ENCODE measurements at regions not wholly inside any gene's neighbourhood (a gene's known extent, or its start where the extent isn't known, plus 50 kb on each side); places are given as distances from the start of the nearest gene placed in this dataset.
"Not testable (repeated sequence)": the region's sequence is repeated elsewhere in the genome, so short reads cannot be mapped to it uniquely, and the experiment has no call there.

DNA sequence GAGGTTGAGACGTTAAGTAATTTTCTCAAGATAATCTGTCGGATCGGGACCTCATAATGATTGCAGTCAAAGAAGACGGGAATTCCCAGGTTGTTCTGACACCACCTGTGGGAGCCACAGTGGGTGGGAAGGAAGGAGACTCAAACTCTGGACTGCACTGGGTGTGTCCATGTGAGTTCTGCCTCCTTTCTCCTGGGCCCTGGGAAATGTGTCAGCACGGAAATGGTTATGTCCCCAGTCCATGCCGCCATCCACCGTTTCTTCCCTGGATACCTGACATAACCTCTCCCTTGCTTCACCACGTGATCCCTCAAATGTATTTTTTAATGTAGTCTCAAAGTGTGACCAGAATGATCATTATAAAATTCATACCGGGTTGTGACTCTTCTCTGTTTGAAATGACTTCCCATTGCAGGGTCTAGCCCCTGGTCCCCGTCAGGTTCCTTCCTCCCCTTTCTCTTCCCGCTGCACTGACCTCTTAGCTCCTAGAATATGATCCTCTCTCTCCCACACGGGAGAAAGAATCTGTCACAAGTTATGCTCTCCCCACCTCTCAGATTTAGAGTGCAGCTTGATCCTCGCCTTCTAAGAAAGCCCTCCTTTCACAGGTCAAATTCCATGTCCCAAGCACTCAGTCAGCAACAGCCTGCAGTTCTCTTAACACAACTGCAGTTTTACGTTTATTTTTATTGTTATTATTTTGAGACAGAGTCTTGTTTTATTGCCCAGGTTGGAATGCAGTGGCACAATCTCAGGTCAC, 820.0 kb upstream of the EEF2KMT start:
- DNase-seq: no peak
- Mint-ChIP-seq H3K36me3 (no peaks in the 10 kb centered on the region), H3K27ac (no peak overlapping the region), H3K27me3 (peaks cover 8% of the 10 kb centered on the region), H3K9me3 (peaks cover 1% of the 10 kb centered on the region), H3K4me1 (no peaks in the 10 kb centered on the region), H3K4me3 (no peak overlapping the region)

DNA sequence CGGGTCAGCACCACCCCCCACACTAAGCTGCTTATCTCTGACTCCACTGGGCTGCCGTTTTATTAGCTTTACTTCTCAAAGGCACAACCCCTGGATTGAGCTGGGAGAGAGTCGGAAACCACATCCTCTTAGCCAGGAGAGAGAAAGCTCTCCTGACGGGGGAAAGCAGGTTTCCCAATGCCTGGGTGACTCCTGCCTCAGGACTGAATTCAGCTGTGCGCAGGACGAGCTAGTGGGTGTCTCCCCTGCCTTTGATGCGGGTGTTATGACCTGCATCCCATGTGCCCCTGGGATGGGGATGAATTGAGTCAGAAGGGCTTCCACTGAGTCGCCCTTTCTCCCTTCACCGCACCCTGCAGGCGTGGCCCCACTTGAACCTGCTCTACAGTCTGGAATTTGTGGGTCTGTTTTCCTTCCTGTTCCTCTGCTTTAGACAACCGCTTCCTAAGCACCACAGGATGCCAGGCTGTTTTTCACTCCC, 819.2 kb upstream of the EEF2KMT start:
- Mint-ChIP-seq H3K27me3 (peaks cover 8% of the 10 kb centered on the region), H3K36me3 (no peaks in the 10 kb centered on the region), H3K4me1 (no peaks in the 10 kb centered on the region), H3K27ac (no peak overlapping the region), H3K9me3 (peaks cover 1% of the 10 kb centered on the region), H3K4me3 (no peak overlapping the region)
- DNase-seq: no peak

DNA sequence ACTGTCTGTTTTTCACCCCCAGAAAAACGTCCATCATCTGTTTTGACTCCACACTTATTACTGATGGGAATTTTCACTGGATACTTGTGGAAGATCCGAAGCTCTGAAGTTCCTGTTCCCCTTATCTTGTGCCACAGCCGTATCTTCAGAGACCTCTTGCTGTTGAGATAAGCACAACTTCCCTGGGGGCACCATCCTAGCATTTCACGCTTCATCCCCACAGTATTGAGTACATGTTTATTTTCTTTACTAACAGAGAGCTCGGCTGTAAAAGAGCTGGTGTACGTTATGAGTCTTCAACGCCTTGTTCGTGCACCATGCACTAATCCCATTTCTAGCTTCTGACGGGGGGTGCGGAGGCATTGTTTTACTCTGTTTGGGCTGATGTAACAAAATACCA, 813.6 kb upstream of the EEF2KMT start:
- no peaks in the 10 kb centered on the region for H3K9me3 Mint-ChIP-seq

DNA sequence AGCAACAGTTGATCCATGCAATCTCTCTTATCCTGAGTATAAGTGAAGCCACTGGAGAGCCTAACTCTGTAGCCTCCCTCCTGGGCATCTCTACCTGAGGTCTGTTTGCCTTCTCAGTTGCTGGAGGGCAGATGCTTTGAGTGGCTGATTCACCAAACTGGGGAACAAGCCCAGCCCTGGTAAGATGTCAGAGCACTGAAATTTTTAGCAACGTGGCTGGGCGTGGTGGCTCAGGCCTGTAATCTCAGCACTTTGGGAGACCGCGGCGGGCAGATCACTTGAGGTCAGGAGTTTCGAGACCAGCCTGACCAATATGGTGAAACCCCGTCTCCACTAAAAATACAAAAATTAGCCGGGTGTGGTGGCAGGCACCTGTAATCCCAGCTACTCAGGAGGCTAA, 812.0 kb upstream of the EEF2KMT start:
- H3K27ac Mint-ChIP-seq, H3K27me3 Mint-ChIP-seq, DNase-seq, H3K4me3 Mint-ChIP-seq, H3K4me1 Mint-ChIP-seq, H3K36me3 Mint-ChIP-seq, H3K9me3 Mint-ChIP-seq: not testable (repeated sequence)

More for the DNA sequence above, 813.6 kb upstream of the EEF2KMT start:
- H3K27ac Mint-ChIP-seq: no peak overlapping the region
- H3K4me3 Mint-ChIP-seq: no peak overlapping the region
- no peaks in the 10 kb centered on the region for H3K4me1 Mint-ChIP-seq
- no peak for DNase-seq
- peaks cover 3% of the 10 kb centered on the region for H3K27me3 Mint-ChIP-seq
- no peaks in the 10 kb centered on the region for H3K36me3 Mint-ChIP-seq

DNA sequence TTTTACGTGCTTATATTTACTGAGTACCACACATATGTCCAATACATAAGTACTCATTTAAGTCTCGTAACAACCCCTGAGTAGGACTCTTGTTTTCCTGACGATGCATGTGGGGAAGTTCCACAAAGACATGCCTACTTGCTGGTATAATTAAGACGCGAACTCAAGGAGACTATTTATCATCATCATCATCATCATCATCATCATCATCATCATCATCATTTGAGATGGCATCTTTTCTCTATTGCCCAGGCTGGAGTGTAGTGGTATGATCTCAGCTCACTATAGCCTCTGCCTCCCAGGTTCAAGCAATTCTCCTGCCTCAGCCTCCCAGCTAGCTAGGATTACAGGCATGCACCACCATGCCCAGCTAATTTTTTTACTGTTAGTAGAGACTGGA, 809.9 kb upstream of the EEF2KMT start:
- H3K4me1 Mint-ChIP-seq: no peaks in the 10 kb centered on the region
- peaks cover 3% of the 10 kb centered on the region for H3K27me3 Mint-ChIP-seq
- no peaks in the 10 kb centered on the region for H3K9me3 Mint-ChIP-seq
- H3K27ac Mint-ChIP-seq: no peak overlapping the region
- no peak overlapping the region for H3K4me3 Mint-ChIP-seq
- H3K36me3 Mint-ChIP-seq: no peaks in the 10 kb centered on the region
- no peak for DNase-seq

DNA sequence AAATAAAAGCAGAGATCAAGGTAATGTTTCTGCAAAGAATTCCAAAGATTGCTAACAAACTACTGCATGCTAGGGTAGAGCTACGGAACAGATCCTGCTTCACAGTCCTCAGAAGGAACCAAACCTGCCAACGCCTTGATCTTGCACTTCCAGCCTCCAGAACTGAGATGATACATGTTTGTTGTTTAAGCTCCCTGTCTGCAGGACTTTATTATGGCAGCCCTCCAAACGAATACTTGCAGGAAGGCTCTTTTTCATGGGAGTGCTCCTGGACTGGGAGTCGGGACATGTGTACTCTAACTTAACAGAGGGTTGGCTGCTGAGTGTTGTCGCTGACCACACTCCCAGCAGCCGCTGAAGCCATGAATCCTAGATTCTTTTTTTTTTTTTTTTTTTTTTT, 808.8 kb upstream of the EEF2KMT start:
- H3K4me1 Mint-ChIP-seq: no peaks in the 10 kb centered on the region
- H3K4me3 Mint-ChIP-seq: no peak overlapping the region
- H3K36me3 Mint-ChIP-seq: no peaks in the 10 kb centered on the region
- H3K9me3 Mint-ChIP-seq: no peaks in the 10 kb centered on the region
- peaks cover 3% of the 10 kb centered on the region for H3K27me3 Mint-ChIP-seq
- H3K27ac Mint-ChIP-seq: no peak overlapping the region
- DNase-seq: no peak

DNA sequence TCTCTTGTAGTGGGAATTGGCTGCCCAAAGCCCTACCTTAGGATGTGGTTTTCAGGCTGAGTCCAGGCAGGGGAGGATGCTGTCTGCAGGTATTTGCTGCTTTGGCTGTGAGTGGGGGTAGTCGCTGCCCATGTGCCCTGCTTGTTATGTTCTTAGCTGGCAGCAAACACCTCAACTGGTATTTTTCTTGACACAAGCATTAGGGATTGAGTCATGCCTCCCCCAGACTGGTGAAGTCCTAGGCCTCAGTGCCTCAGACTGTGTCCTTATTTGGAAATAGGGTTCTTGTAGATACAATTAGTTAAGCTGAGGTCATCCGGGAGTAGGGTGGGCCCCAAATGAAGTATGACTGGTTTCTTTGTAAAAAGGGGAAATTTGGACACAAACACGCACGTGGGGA, 808.3 kb upstream of the EEF2KMT start:
- Mint-ChIP-seq H3K9me3 (no peaks in the 10 kb centered on the region), H3K4me3 (no peak overlapping the region)

DNA sequence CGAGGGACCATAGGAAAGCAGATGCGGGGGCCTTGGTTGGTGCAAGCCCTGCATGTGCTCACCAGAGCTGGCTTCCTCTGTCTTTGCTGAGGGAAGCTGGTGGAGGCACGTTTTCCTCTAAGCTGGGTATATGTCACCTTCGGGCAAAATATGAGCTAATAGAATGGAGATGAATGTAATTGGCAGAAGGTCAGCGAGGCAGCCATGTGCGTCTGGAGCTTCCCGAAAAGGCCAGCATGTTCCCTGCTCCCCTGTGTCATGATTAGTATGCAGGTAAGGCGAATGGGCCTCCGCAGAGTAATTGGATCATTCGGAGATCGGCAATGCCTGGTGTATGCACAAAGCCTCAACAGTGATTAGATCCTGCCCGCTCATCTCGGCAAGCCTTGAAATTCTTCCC, 806.2 kb upstream of the EEF2KMT start:
- no peaks in the 10 kb centered on the region for H3K4me1 Mint-ChIP-seq
- no peaks in the 10 kb centered on the region for H3K27me3 Mint-ChIP-seq
- H3K36me3 Mint-ChIP-seq: no peaks in the 10 kb centered on the region
- H3K27ac Mint-ChIP-seq: no peak overlapping the region
- H3K9me3 Mint-ChIP-seq: peaks cover 6% of the 10 kb centered on the region
- DNase-seq: no peak
- H3K4me3 Mint-ChIP-seq: no peak overlapping the region

More for the DNA sequence above, 808.3 kb upstream of the EEF2KMT start:
- Mint-ChIP-seq H3K27me3 (peaks cover 3% of the 10 kb centered on the region), H3K36me3 (no peaks in the 10 kb centered on the region), H3K4me1 (no peaks in the 10 kb centered on the region), H3K27ac (no peak overlapping the region)
- DNase-seq: no peak

DNA sequence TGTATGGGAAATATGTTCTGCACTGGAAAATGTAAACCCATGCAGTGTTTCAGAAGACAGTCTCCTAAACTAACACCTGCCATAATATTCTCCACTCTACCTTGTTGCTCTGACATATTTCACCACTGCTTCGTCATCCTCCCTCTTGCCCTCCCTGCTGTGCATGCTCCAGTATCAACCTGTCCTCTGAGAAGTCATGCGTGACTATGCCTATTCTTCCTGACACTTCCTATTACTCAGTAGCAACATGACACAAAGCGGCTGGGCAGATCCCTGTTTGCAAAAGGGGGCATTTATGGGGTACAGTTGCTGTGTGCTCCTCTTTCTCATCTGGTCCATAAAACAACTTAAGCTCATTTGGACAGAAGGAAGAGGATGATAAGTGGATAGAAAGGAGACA, 805.6 kb upstream of the EEF2KMT start:
- no peaks in the 10 kb centered on the region for H3K4me1 Mint-ChIP-seq
- no peak overlapping the region for H3K27ac Mint-ChIP-seq
- H3K4me3 Mint-ChIP-seq: no peak overlapping the region
- DNase-seq: no peak
- H3K36me3 Mint-ChIP-seq: no peaks in the 10 kb centered on the region
- peaks cover 6% of the 10 kb centered on the region for H3K9me3 Mint-ChIP-seq
- no peaks in the 10 kb centered on the region for H3K27me3 Mint-ChIP-seq

DNA sequence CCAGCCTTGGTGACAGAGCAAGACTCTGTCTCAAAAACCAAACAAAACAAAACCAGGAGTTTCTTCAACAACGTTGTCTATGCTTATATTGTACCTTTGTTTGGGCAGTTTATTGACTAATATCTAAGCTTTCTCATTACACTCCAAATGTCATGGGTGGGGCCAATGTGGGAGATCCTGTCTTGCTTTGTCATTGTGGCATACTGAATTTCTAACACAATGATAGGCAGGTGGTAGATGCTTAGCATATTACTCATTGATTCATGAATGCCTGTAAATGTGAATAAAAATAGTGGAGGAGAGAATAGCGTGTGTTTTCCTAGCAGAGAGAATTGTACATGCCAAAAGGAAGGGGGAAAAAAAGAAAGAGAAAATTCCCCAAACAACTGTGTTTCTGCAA, 802.5 kb upstream of the EEF2KMT start:
- Mint-ChIP-seq H3K27me3 (no peaks in the 10 kb centered on the region), H3K4me1 (no peaks in the 10 kb centered on the region), H3K27ac (no peak overlapping the region), H3K9me3 (peaks cover 9% of the 10 kb centered on the region), H3K36me3 (no peaks in the 10 kb centered on the region), H3K4me3 (no peak overlapping the region)
- DNase-seq: no peak

DNA sequence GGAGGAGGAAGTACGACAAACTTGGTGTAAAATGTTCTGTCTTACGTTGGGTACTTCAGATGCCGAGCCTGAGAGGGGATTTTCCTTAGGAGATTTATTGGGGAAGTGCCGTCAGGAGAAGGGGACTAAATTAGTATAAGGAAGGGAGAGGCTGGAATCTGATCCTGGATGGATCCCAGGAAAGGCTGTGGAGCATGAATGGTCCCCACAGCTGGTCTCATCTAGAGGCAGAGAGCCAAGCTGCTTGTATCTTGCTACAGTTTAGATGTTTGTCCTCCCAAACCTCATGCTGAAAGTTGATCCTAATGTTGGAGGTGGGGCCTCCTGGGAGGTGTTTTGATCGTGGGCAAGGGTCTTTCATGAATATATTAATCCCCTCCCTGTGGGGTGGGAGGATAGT, 798.4 kb upstream of the EEF2KMT start:
- no peak for DNase-seq
- Mint-ChIP-seq H3K4me3 (no peak overlapping the region), H3K9me3 (peaks cover 10% of the 10 kb centered on the region), H3K27me3 (no peaks in the 10 kb centered on the region), H3K4me1 (no peaks in the 10 kb centered on the region), H3K36me3 (no peaks in the 10 kb centered on the region), H3K27ac (no peak overlapping the region)

DNA sequence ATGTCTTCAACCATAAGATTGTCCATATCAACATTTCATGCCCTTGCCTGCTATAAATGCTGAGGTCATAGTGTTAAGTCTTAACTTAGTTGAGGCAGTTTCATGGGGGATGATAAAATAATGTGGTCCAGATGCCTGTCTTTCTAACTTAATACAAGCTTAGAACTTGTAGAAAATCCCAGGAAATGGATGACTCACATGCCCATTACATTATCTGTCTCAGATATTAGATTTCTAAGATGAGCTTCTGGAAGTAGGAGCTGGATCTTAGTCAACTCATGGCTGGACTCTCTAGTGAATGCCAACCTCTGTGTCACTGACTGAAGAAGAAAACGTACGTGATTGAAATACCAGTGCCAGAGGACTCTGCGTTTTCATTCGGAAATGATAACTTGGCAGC, 797.5 kb upstream of the EEF2KMT start:
- no peak overlapping the region for H3K27ac Mint-ChIP-seq
- H3K9me3 Mint-ChIP-seq: peaks cover 10% of the 10 kb centered on the region
- no peak overlapping the region for H3K4me3 Mint-ChIP-seq
- H3K27me3 Mint-ChIP-seq: no peaks in the 10 kb centered on the region
- H3K4me1 Mint-ChIP-seq: no peaks in the 10 kb centered on the region
- H3K36me3 Mint-ChIP-seq: no peaks in the 10 kb centered on the region
- no peak for DNase-seq

DNA sequence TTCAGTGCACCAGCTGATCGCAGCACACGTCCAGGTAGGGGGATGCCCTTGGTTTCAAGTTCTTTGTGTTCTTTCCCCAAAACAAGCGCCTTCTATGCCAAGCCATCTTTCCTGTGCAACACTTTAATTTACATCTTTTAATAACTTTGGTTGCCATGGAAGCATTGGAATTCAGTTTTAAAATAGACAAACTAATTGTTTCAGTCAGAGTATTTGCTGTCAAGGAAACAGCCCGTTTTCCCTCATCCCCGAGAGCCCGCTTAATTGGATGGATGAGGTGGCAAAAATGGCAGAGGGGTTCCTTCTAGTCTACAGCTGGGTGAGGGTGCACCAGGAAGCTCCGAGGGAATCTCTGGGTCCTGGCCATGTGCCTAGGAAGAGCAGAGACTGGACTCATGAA, 793.7 kb upstream of the EEF2KMT start:
- no peak overlapping the region for H3K4me3 Mint-ChIP-seq
- H3K27ac Mint-ChIP-seq: no peak overlapping the region
- peaks cover 1% of the 10 kb centered on the region for H3K9me3 Mint-ChIP-seq
- H3K27me3 Mint-ChIP-seq: peaks cover 6% of the 10 kb centered on the region
- DNase-seq: no peak
- no peaks in the 10 kb centered on the region for H3K4me1 Mint-ChIP-seq
- H3K36me3 Mint-ChIP-seq: no peaks in the 10 kb centered on the region

DNA sequence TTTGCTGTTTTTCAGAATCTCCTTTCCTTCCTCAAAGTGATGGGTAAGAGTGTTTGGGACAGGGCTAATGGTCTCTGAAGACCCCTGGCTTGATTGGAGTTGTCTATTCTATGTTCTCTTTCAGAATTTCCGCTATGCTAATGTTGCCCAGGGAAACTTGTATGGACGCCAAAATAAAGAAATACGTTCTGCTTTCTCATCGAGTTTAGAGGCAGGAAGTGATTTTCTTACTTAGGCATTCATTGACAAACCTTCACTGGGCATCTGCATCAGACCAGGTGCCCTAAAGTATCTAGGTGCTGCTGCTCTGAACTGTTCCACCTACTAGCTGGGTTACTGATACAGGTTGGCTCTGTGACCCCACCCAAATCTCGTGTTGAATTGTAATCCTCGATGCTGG, 787.9 kb upstream of the EEF2KMT start:
- Mint-ChIP-seq H3K27me3 (peaks cover 6% of the 10 kb centered on the region), H3K36me3 (no peaks in the 10 kb centered on the region), H3K4me3 (no peak overlapping the region), H3K27ac (no peak overlapping the region), H3K9me3 (no peaks in the 10 kb centered on the region), H3K4me1 (no peaks in the 10 kb centered on the region)
- no peak for DNase-seq

DNA sequence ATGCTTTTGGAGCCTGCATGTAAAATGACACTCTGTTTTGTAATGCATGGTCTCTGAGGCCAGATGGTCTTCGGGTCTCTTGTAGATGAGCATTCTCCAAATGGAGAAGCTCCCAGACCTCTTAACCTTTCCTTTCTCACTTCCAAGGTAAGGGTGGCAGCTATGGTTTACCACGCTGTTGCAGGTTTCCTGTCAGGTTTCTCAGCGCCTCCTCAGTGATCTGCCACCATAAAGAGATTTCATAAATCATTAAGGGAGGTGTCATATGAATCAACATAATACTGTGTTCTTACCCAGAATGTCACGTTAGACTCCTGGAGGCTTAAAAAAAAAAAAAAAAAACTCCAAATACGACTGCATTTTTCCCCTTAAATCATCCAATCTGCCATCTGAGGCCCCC, 787.4 kb upstream of the EEF2KMT start:
- H3K27ac Mint-ChIP-seq: no peak overlapping the region

DNA sequence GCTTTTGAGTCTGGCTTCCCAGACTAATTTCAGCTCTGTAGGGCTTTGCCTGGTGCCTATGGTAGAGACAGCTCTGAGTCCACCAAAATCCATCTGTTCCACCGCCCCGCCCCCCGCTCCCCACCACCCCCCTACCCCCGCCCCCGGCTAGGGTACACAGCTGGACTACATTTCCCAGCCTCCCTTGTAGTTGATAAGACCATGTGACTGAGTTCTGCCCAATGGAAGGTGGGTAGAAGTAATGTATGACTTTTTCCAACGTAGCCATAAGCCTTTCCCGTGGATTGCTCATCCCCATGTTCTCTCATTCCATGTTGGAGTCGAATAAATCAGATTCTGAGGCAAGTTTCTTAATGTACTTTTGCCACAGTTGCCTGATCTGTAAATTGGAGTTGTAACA, 786.7 kb upstream of the EEF2KMT start:
- H3K4me3 Mint-ChIP-seq: no peak overlapping the region
- no peaks in the 10 kb centered on the region for H3K9me3 Mint-ChIP-seq
- no peak overlapping the region for H3K27ac Mint-ChIP-seq
- H3K27me3 Mint-ChIP-seq: peaks cover 3% of the 10 kb centered on the region
- no peaks in the 10 kb centered on the region for H3K4me1 Mint-ChIP-seq
- no peaks in the 10 kb centered on the region for H3K36me3 Mint-ChIP-seq
- no peak for DNase-seq

More for the DNA sequence above, 787.4 kb upstream of the EEF2KMT start:
- no peaks in the 10 kb centered on the region for H3K9me3 Mint-ChIP-seq
- H3K27me3 Mint-ChIP-seq: peaks cover 6% of the 10 kb centered on the region
- DNase-seq: no peak
- H3K36me3 Mint-ChIP-seq: no peaks in the 10 kb centered on the region
- no peak overlapping the region for H3K4me3 Mint-ChIP-seq
- no peaks in the 10 kb centered on the region for H3K4me1 Mint-ChIP-seq
